Kidney (tissue), 13 donors: ENCODE measurements at regions not wholly inside any gene's neighbourhood (a gene's known extent, or its start where the extent isn't known, plus 50 kb on each side); places are given as distances from the start of the nearest gene placed in this dataset.

Source experiments
- DNase-seq, 5 donors: peaks; one replicate each; pipeline ENCODE4 v3.0.0-alpha.2; 2013 to 2020
- FAIRE-seq: peaks from 2 replicates; lab custom pipeline; 2012; peaks lifted over from hg19 to GRCh38; lab: Jason Lieb, UNC
- H3K27ac ChIP-seq, 2 donors: one replicate each; pipeline ENCODE4 v1.7.0; 2013; ENCODE audit warnings: low read depth in 2 of 2, low read length in 2 of 2, inconsistent platforms in 1 of 2
- H3K27me3 ChIP-seq: one replicate; pipeline ENCODE4 v1.7.1; 2013; ENCODE audit warnings: low read length, inconsistent platforms; ENCODE audit not compliant: control insufficient read depth, insufficient read depth
- H3K36me3 ChIP-seq, 3 donors: one replicate each; pipeline versions ENCODE4 v1.7.0 to v1.7.1; 2013; ENCODE audit warnings: low read length in 3 of 3, control low read depth in 1 of 3, inconsistent platforms in 1 of 3; ENCODE audit not compliant: insufficient read depth in 3 of 3, control insufficient read depth in 2 of 3
- H3K4me1 ChIP-seq, 3 donors: one replicate each; pipeline versions ENCODE4 v1.7.0 to v1.7.1; 2013; ENCODE audit warnings: low read length in 3 of 3, inconsistent platforms in 1 of 3, low read depth in 1 of 3; ENCODE audit not compliant: control insufficient read depth in 2 of 3, insufficient read depth in 2 of 3
- H3K4me3 ChIP-seq, 3 donors: one replicate each; pipeline versions ENCODE4 v1.7.0 to v1.8.1; 2013; ENCODE audit warnings: low read length in 3 of 3, control low read depth in 1 of 3, inconsistent platforms in 1 of 3
- H3K9ac ChIP-seq, 3 donors: one replicate each; pipeline versions ENCODE4 v1.7.0 to v1.7.1; 2013; ENCODE audit warnings: low read length in 3 of 3, control low read depth in 1 of 3, inconsistent platforms in 1 of 3
- H3K9me3 ChIP-seq, 3 donors: one replicate each; pipeline versions ENCODE4 v1.7.0 to v1.7.1; 2013; ENCODE audit warnings: low read length in 3 of 3, control low read depth in 1 of 3, inconsistent platforms in 1 of 3; ENCODE audit not compliant: control insufficient read depth in 2 of 3, insufficient read depth in 1 of 3
- CTCF ChIP-seq: IDR thresholded peaks from 3 replicates; pipeline ENCODE4 v1.5.1; 2012; ENCODE audit warnings: mild to moderate bottlenecking, moderate library complexity, borderline replicate concordance; ENCODE audit not compliant: insufficient read depth; ENCODE audit errors: extremely low read depth
- intact Hi-C: fragments of 100-400 bp; cut with DNase I; formaldehyde crosslinking; loops from one replicate; pipeline ENCODE4 v1.11.1; 2022
- donor health status: control.
- donor health status: control.
- donor health status: control.
- donor health status: control.
- donor health status: control.
- donor health status: DM: yes; HTN: yes; CAD: no.
- donor health status: Normal renal cell carcinoma (clear cell type).

- Histone ChIP-seq H3K9ac (no peak overlapping the region), H3K4me1 (no peaks in the 10 kb centered on the region), H3K27ac (no peak overlapping the region), H3K27me3 (no peaks in the 10 kb centered on the region), H3K4me3 (no peak overlapping the region), H3K9me3 (no peaks in the 10 kb centered on the region), H3K36me3 (no peaks in the 10 kb centered on the region)
- FAIRE-seq, result no peak
- intact Hi-C loops, result no loop called here
- peak in 1 of 5 donors; percentile 29 for DNase-seq
- no peak for TF ChIP-seq CTCF
Measured at GRCh38 chr2:153132418-153132817, 346.1 kb downstream of the RPRM start.

- intact Hi-C loops, result no loop called here
- TF ChIP-seq CTCF, result no peak
- Histone ChIP-seq H3K27ac (no peak overlapping the region), H3K9ac (no peak overlapping the region), H3K36me3 (no peaks in the 10 kb centered on the region), H3K4me3 (no peak overlapping the region), H3K4me1 (no peaks in the 10 kb centered on the region), H3K9me3 (no peaks in the 10 kb centered on the region), H3K27me3 (no peaks in the 10 kb centered on the region)
- DNase-seq (no peak), FAIRE-seq (no peak)
Measured at GRCh38 chr2:153115141-153115540, 363.4 kb downstream of the RPRM start.

- no peak overlapping the region for H3K4me3 ChIP-seq
- no peaks in the 10 kb centered on the region for H3K4me1 ChIP-seq
- intact Hi-C loops, result no loop called here
- no peak for FAIRE-seq
- no peak for TF ChIP-seq CTCF
- H3K36me3 ChIP-seq, result no peaks in the 10 kb centered on the region
- H3K9ac ChIP-seq, result no peak overlapping the region
- H3K27ac ChIP-seq, result no peak overlapping the region
- H3K9me3 ChIP-seq, result no peaks in the 10 kb centered on the region
- DNase-seq, result no peak
- H3K27me3 ChIP-seq, result no peaks in the 10 kb centered on the region
Measured at GRCh38 chr2:153110486-153110885, 368.1 kb downstream of the RPRM start.

- H3K9ac ChIP-seq, result no peak overlapping the region
- DNase-seq (no peak), FAIRE-seq (no peak)
- no peak overlapping the region for H3K27ac ChIP-seq
- H3K4me3 ChIP-seq, result no peak overlapping the region
- intact Hi-C loops, result no loop called here
- H3K9me3 ChIP-seq, result no peaks in the 10 kb centered on the region
- no peaks in the 10 kb centered on the region for H3K4me1 ChIP-seq
- TF ChIP-seq CTCF, result no peak
- H3K27me3 ChIP-seq, result no peaks in the 10 kb centered on the region
- H3K36me3 ChIP-seq, result no peaks in the 10 kb centered on the region
Measured at GRCh38 chr2:153109793-153110192, 368.8 kb downstream of the RPRM start.
